Omental fat pad (tissue), 3 donors: ENCODE measurements at regions not wholly inside any gene's neighbourhood (a gene's known extent, or its start where the extent isn't known, plus 50 kb on each side); places are given as distances from the start of the nearest gene placed in this dataset.
"Not testable (repeated sequence)": the region's sequence is repeated elsewhere in the genome, so short reads cannot be mapped to it uniquely, and the experiment has no call there.

Experiments
- ATAC-seq: fragments of 150-250 bp; one replicate; pipeline ENCODE4 v1.9.1; 2016; ENCODE audit warnings: mild to moderate bottlenecking, moderate library complexity; ENCODE audit not compliant: low FRiP score
- DNase-seq: peaks from one replicate; pipeline ENCODE4 v3.0.0-alpha.2; 2019; ENCODE audit warnings: low spot score
- CTCF ChIP-seq, 3 donors: fragments of 450-650 bp; IDR thresholded peaks; one replicate each; pipeline ENCODE4 v1.5.1; 2016 to 2017; ENCODE audit warnings: antibody characterized with exemption in 3 of 3, mild to moderate bottlenecking in 3 of 3, moderate library complexity in 2 of 3

GRCh38 chr6:150690681-150691080 lies 91.0 kb downstream of the PLEKHG1 start:
- no peak for ATAC-seq
- TF ChIP-seq CTCF (IDR thresholded peaks at IDR 0.05), result no peak
- DNase-seq, result no peak

DNA sequence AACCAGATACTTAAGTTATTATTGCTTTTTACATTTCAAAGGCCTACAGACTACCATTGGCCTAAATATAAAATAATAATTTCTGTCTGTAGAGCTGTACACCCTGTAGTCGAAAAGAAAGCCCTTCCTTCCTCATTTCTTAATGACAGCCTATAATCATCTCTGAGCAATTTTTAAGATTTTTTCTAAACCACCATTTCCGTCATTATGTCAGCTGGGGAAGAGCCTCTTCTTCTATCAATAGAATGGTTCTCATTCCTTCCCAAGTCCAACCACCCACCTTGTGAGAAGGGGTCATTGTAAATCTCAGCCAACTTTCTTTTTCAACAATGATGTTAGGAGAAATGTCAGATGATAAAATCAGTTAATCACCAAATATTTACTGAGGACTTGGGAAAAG lies 91.8 kb downstream of the PLEKHG1 start:
- ATAC-seq, result no peak

DNA sequence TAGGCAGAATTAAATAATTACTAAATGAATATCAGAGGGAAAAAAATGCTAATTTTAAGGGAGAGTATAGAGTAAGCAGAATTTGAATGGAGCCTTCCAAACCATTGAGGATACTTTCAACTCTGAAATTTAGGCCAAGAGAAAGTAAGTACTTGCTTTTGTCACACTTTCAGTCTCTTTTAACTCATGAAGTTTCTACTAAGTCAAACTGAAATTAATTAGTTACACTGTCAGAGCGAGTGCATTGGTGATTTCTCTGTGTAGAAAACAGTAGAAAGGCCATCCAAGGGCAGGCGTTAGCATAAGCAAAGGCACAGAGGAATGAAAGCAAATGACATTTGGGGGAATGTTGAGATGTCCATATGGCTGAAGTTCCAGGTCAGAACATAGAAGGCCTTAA lies 92.9 kb downstream of the PLEKHG1 start:
- no peak for DNase-seq
- ATAC-seq, result no peak
- TF ChIP-seq CTCF (IDR thresholded peaks at IDR 0.05), result no peak

More for the DNA sequence above, 91.8 kb downstream of the PLEKHG1 start:
- no peak for DNase-seq
- no peak for TF ChIP-seq CTCF (IDR thresholded peaks at IDR 0.05)

DNA sequence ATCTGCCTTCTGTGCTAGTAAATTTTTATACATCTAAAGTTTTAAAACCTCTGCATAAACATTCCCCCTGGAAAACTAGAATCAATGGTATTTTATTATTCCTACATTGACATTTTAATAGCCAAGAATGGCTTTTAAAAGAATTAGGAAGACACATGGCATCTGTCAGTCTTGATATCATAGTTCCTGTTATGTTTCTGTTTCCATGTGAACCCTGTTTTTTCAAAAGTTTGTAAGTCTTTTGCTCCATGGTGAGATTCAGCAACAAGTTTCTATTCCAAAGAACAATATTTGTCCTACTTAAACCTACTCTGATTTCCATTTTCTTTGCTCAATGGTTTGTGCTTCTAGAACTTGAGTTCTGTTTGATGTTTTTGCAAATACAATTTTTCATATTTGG lies 95.2 kb downstream of the PLEKHG1 start:
- TF ChIP-seq CTCF (IDR thresholded peaks at IDR 0.05), result no peak
- ATAC-seq (no peak), DNase-seq (no peak)

DNA sequence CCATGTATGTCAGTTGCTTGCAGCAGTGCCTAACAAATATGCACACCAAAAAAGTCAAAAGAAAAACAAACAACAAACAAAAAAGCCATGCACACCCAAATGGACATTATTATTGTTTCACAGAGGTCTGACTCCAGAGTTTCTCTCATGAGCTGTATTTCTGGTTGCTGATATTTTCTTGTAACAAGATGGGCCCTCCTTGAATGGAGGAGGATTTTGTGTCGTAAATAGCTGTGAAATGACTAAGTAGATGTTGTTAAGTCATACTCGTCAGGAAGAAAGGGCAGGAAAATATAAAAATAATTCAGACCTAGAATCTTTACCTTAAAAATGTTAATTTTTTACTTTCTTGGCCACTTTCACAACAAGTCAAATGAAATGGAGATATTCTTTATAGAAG lies 96.0 kb downstream of the PLEKHG1 start:
- no peak for TF ChIP-seq CTCF (IDR thresholded peaks at IDR 0.05)
- ATAC-seq (no peak), DNase-seq (no peak)

GRCh38 chr6:150696190-150696589 lies 96.5 kb downstream of the PLEKHG1 start:
- DNase-seq (no peak), ATAC-seq (no peak)
- TF ChIP-seq CTCF (IDR thresholded peaks at IDR 0.05), result no peak

DNA sequence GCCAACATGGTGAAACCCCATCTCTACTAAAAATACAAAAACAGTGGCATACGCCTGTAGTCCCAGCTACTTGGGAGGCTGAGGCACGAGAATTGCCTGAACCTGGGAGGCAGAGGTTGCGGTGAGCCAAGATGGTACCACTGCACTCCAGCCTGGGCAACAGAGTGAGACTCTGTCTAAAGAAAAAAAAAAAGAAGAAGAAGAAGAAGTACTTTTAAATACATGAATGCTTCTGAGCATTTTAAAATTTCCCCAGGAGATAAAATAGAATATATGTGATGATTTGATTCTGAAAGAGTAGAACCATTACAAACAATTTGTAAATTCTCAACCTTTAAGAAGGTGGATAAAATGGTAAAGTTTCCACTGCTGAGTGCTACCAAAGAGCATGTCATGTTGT lies 97.2 kb downstream of the PLEKHG1 start:
- DNase-seq, ATAC-seq: not testable (repeated sequence)

- no peak for ATAC-seq
- TF ChIP-seq CTCF (IDR thresholded peaks at IDR 0.05), result no peak
- no peak for DNase-seq
These were observed 97.8 kb downstream of the PLEKHG1 start for GRCh38 chr6:150697515-150697914.
